ENCODE measurements at regions not wholly inside any gene's neighbourhood (a gene's known extent, or its start where the extent isn't known, plus 50 kb on each side); places are given as distances from the start of the nearest gene placed in this dataset.

GRCh38 chr7:110253093-110253492 lies 837.8 kb upstream of the LRRN3 start:
- peak; percentile 13 to 68 for DNase-seq (ENCODE audit: low read depth in 2 of 2)
- Histone ChIP-seq H3K79me2 (ENCODE audit: control insufficient read depth, insufficient read depth, low read length) (no peaks in the 10 kb centered on the region), H3K36me3 (ENCODE audit: control insufficient read depth, insufficient read depth, low read length) (no peaks in the 10 kb centered on the region), H3K4me3 (replicated peaks in 1 of 4; ENCODE audit: control extremely low read depth in 1 of 4, insufficient read depth in 1 of 4, low read depth in 3 of 4, low read length in 4 of 4) (no peak overlapping the region), H3K27me3 (ENCODE audit: control insufficient read depth, insufficient read depth, low read length) (no peaks in the 10 kb centered on the region), H4K20me1 (ENCODE audit: control insufficient read depth, extremely low read depth, insufficient read depth, low read length) (no peaks in the 10 kb centered on the region), H3K9ac (ENCODE audit: insufficient read depth, low read length) (no peak overlapping the region), H3K4me2 (ENCODE audit: extremely low read depth, insufficient read depth, low read length) (no peak overlapping the region), H3K4me1 (ENCODE audit: control insufficient read depth, extremely low read depth, insufficient read depth, low read length) (no peaks in the 10 kb centered on the region), H3K27ac (ENCODE audit: insufficient read depth, low read length) (no peak overlapping the region), H2AFZ (ENCODE audit: low read length) (no peak overlapping the region), H3K9me3 (ENCODE audit: control insufficient read depth, insufficient read depth, low read depth, low read length) (no peaks in the 10 kb centered on the region)
- TF ChIP-seq, protein P1, sequence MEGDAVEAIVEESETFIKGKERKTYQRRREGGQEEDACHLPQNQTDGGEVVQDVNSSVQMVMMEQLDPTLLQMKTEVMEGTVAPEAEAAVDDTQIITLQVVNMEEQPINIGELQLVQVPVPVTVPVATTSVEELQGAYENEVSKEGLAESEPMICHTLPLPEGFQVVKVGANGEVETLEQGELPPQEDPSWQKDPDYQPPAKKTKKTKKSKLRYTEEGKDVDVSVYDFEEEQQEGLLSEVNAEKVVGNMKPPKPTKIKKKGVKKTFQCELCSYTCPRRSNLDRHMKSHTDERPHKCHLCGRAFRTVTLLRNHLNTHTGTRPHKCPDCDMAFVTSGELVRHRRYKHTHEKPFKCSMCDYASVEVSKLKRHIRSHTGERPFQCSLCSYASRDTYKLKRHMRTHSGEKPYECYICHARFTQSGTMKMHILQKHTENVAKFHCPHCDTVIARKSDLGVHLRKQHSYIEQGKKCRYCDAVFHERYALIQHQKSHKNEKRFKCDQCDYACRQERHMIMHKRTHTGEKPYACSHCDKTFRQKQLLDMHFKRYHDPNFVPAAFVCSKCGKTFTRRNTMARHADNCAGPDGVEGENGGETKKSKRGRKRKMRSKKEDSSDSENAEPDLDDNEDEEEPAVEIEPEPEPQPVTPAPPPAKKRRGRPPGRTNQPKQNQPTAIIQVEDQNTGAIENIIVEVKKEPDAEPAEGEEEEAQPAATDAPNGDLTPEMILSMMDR (conservative IDR thresholded peaks at IDR 0.05 in 1 of 2, IDR thresholded peaks at IDR 0.05 in 1 of 2; ENCODE audit: low read depth in 1 of 2, low read length in 2 of 2): no peak
- no peak for TF ChIP-seq EZH2 (IDR thresholded peaks at IDR 0.05; ENCODE audit: low read length, missing control alignments)

- no peak overlapping the region for H3K4me3 ChIP-seq (replicated peaks in 1 of 4; ENCODE audit: control extremely low read depth in 1 of 4, insufficient read depth in 1 of 4, low read depth in 3 of 4, low read length in 4 of 4)
- no peak overlapping the region for H2AFZ ChIP-seq (ENCODE audit: low read length)
- no peak for TF ChIP-seq EZH2 (IDR thresholded peaks at IDR 0.05; ENCODE audit: low read length, missing control alignments)
- TF ChIP-seq, protein P1 (conservative IDR thresholded peaks at IDR 0.05 in 1 of 2, IDR thresholded peaks at IDR 0.05 in 1 of 2; ENCODE audit: low read depth in 1 of 2, low read length in 2 of 2): no peak
- no peak overlapping the region for H3K4me2 ChIP-seq (ENCODE audit: extremely low read depth, insufficient read depth, low read length)
- H3K36me3 ChIP-seq (ENCODE audit: control insufficient read depth, insufficient read depth, low read length): no peaks in the 10 kb centered on the region
- H3K4me1 ChIP-seq (ENCODE audit: control insufficient read depth, extremely low read depth, insufficient read depth, low read length): no peaks in the 10 kb centered on the region
- H3K27me3 ChIP-seq (ENCODE audit: control insufficient read depth, insufficient read depth, low read length): no peaks in the 10 kb centered on the region
- no peaks in the 10 kb centered on the region for H3K79me2 ChIP-seq (ENCODE audit: control insufficient read depth, insufficient read depth, low read length)
- no peak overlapping the region for H3K27ac ChIP-seq (ENCODE audit: insufficient read depth, low read length)
- H3K9me3 ChIP-seq (ENCODE audit: control insufficient read depth, insufficient read depth, low read depth, low read length): no peaks in the 10 kb centered on the region
- H3K9ac ChIP-seq (ENCODE audit: insufficient read depth, low read length): no peak overlapping the region
- DNase-seq (ENCODE audit: low read depth in 2 of 2): no peak
- H4K20me1 ChIP-seq (ENCODE audit: control insufficient read depth, extremely low read depth, insufficient read depth, low read length): no peaks in the 10 kb centered on the region
Measured at GRCh38 chr7:110257673-110258072, 833.3 kb upstream of the LRRN3 start.

- H3K9me3 ChIP-seq (ENCODE audit: control insufficient read depth, insufficient read depth, low read depth, low read length): no peaks in the 10 kb centered on the region
- H3K9ac ChIP-seq (ENCODE audit: insufficient read depth, low read length): no peak overlapping the region
- H3K36me3 ChIP-seq (ENCODE audit: control insufficient read depth, insufficient read depth, low read length): no peaks in the 10 kb centered on the region
- DNase-seq (ENCODE audit: low read depth in 2 of 2): no peak
- no peaks in the 10 kb centered on the region for H3K27me3 ChIP-seq (ENCODE audit: control insufficient read depth, insufficient read depth, low read length)
- H4K20me1 ChIP-seq (ENCODE audit: control insufficient read depth, extremely low read depth, insufficient read depth, low read length): no peaks in the 10 kb centered on the region
- no peak overlapping the region for H3K4me2 ChIP-seq (ENCODE audit: extremely low read depth, insufficient read depth, low read length)
- TF ChIP-seq, protein P1 (conservative IDR thresholded peaks at IDR 0.05 in 1 of 2, IDR thresholded peaks at IDR 0.05 in 1 of 2; ENCODE audit: low read depth in 1 of 2, low read length in 2 of 2): no peak
- TF ChIP-seq EZH2 (IDR thresholded peaks at IDR 0.05; ENCODE audit: low read length, missing control alignments): no peak
- no peaks in the 10 kb centered on the region for H3K79me2 ChIP-seq (ENCODE audit: control insufficient read depth, insufficient read depth, low read length)
- no peak overlapping the region for H2AFZ ChIP-seq (ENCODE audit: low read length)
- H3K4me3 ChIP-seq (replicated peaks in 1 of 4; ENCODE audit: control extremely low read depth in 1 of 4, insufficient read depth in 1 of 4, low read depth in 3 of 4, low read length in 4 of 4): no peak overlapping the region
- no peaks in the 10 kb centered on the region for H3K4me1 ChIP-seq (ENCODE audit: control insufficient read depth, extremely low read depth, insufficient read depth, low read length)
- no peak overlapping the region for H3K27ac ChIP-seq (ENCODE audit: insufficient read depth, low read length)
Measured at GRCh38 chr7:110262251-110262650, 828.7 kb upstream of the LRRN3 start.

Data from fibroblast of lung (primary cell).